ENCODE measurements at regions not wholly inside any gene's neighbourhood (a gene's known extent, or its start where the extent isn't known, plus 50 kb on each side); places are given as distances from the start of the nearest gene placed in this dataset.

DNA sequence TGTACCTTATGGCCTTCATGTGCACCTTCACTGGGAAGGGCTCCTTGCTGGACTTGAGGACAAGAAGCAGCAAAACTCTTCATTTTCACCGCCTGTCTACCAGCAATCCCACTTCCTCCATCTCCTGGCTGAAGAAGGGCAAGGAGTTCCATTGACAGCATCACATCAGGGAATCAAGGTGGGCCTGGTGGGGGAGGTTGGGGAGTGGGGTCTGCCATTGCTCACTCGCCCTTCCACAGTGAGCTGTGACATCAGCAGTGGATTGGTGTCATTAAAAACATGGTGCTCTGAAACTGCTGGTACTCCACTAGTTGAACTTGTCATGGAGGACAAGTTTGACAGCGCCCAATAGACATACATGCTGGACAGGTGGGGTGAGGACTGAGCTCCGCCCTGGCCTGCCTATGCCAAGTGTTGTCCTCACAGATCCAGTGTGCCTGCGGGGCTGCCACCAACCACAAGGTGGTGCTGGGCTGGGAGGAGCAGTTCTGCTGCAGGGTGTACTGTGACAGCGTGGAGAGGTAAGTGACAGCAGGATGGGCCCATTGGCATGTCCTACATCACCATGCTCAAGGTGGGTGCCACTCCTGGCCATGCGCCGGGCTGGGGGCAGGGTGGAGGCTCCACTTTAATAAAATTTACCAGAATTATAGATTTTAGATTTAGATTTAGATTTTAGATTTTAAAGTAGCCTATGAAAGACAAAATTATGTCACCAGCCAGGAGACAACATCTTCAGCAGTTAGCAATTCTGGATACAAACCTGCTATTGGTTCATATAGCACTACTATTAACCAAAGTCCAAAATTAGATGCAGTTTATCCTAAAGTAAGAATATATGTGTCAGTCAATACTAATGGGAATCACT lies 1729.1 kb downstream of the TP53TG3F start:
- TF ChIP-seq, protein P1, sequence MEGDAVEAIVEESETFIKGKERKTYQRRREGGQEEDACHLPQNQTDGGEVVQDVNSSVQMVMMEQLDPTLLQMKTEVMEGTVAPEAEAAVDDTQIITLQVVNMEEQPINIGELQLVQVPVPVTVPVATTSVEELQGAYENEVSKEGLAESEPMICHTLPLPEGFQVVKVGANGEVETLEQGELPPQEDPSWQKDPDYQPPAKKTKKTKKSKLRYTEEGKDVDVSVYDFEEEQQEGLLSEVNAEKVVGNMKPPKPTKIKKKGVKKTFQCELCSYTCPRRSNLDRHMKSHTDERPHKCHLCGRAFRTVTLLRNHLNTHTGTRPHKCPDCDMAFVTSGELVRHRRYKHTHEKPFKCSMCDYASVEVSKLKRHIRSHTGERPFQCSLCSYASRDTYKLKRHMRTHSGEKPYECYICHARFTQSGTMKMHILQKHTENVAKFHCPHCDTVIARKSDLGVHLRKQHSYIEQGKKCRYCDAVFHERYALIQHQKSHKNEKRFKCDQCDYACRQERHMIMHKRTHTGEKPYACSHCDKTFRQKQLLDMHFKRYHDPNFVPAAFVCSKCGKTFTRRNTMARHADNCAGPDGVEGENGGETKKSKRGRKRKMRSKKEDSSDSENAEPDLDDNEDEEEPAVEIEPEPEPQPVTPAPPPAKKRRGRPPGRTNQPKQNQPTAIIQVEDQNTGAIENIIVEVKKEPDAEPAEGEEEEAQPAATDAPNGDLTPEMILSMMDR (conservative IDR thresholded peaks at IDR 0.05; ENCODE audit: control insufficient read depth, insufficient read depth, low read depth, low read length), result no peak
- DNase-seq (ENCODE audit: low read depth), result no peak
- no peak overlapping the region for H3K4me3 ChIP-seq (ENCODE audit: control insufficient read depth, low read depth, low read length)

DNA sequence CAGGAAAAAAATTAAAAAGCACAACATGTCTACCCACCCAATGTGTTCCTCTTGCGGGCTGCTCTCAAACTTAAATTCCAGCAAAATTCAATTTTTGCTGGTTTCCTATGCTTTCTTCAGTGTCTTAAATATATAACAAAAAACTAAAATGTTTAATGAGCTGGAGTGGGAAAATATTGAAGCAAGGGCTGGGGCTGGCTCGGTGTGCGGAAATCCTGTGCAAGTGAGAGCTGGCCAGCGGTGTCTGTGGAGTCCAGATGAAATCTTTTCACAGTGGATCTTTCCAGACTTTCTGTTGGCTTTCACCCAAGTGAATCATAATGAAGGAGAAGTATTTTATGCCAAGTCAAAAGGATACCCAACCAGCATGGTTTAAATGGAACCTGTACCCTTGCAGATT lies 1733.6 kb downstream of the TP53TG3F start:
- TF ChIP-seq, protein P1 (conservative IDR thresholded peaks at IDR 0.05; ENCODE audit: control insufficient read depth, insufficient read depth, low read depth, low read length), result no peak
- H3K4me3 ChIP-seq (ENCODE audit: control insufficient read depth, low read depth, low read length), result no peak overlapping the region
- DNase-seq (ENCODE audit: low read depth), result no peak

DNA sequence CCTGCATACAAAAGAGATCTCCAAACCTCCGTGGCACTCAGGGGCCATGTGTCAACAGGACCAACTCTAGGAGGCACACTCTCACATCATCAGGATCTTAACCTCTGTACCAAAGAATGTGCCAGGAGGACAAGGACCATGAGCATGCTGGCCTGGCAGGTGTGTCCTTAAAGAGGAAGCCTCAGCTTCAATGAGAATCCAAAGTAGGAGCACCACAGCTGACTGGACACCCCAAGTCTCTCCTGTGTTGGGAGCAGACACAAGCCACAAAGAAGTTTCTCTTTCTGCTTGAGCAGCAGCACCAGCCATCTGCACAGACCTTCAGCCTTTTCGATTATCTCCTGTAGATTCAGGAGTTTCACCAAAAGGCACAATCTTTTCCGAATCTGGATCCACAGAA lies 1734.5 kb downstream of the TP53TG3F start:
- TF ChIP-seq, protein P1 (conservative IDR thresholded peaks at IDR 0.05; ENCODE audit: control insufficient read depth, insufficient read depth, low read depth, low read length), result no peak
- no peak overlapping the region for H3K4me3 ChIP-seq (ENCODE audit: control insufficient read depth, low read depth, low read length)
- no peak for DNase-seq (ENCODE audit: low read depth)

DNA sequence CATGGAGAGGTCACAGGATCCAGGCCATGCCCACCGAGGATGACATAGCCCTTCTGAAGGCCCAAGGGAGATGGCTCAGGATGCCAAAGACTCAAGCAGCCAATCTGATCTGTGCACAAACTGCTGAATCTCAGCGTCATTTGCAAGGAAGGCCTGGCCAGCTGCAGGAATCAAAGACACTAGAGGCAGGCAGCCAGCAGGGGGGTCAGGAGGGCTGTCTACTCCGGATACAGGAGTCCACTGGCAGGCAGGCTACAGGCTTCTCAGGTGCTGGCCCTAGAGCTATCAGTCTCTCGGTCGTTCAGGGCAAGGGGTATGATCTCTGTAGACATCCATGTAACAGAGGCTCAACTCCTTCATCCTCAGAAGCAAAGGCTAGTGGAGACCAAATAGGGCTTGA lies 1735.3 kb downstream of the TP53TG3F start:
- H3K4me3 ChIP-seq (ENCODE audit: control insufficient read depth, low read depth, low read length), result no peak overlapping the region
- TF ChIP-seq, protein P1 (conservative IDR thresholded peaks at IDR 0.05; ENCODE audit: control insufficient read depth, insufficient read depth, low read depth, low read length), result no peak
- no peak for DNase-seq (ENCODE audit: low read depth)

DNA sequence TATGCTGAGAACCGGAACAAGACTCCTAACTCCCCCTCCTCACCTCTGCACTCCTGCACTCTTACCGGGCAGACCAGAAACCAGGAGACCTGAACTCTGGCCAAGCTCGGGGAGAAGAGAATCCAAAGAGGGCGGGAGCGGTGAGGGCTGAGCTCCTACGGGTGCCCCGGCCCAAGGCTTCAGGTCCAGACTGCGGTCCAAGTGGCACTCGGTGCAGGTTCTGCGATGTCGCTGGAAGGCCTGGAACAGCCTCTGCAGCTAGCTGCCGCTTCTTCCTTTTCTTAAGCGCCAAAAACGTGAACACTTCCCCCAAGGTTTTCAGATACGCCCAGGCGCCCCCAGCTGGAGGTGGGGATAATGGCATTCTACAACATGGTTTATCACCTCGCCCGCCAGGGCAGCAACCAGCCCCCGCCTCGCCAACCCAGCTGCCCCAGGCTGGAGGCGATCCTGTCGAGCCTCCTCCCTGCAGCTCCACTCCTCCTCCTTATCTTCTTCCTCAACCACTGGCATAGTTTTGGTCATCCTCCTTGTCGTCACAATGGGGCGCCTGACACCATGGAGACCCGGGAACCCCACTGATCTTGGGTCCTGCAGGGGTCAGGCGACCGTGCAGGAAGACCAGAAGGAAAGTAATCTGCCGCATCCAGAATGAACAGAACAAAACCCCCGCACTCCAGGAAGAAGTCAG lies 1735.9 kb downstream of the TP53TG3F start:
- TF ChIP-seq, protein P1 (conservative IDR thresholded peaks at IDR 0.05; ENCODE audit: control insufficient read depth, insufficient read depth, low read depth, low read length), result no peak
- no peak overlapping the region for H3K4me3 ChIP-seq (ENCODE audit: control insufficient read depth, low read depth, low read length)
- no peak for DNase-seq (ENCODE audit: low read depth)

DNA sequence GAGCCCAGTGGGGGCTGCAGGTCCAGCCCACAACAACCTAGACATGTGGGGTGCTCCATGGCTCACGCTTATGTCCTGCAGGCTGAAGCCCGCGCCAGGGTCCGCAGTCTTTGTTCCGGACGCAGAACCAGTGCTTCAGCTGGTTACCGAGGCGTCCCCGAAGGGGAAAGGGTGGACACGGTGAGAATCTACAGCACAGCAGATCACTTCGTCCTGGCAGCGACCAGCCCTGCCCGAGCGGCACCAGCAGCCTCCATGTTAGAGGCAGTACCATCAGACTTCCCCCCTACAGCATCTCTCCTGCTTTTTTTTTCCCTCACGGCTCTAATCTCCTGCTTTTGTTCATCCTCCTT lies 1736.4 kb downstream of the TP53TG3F start:
- TF ChIP-seq, protein P1 (conservative IDR thresholded peaks at IDR 0.05; ENCODE audit: control insufficient read depth, insufficient read depth, low read depth, low read length), result no peak
- no peak for DNase-seq (ENCODE audit: low read depth)
- no peak overlapping the region for H3K4me3 ChIP-seq (ENCODE audit: control insufficient read depth, low read depth, low read length)

All from fibroblast of mammary gland (primary cell).